GM20000 (cell line): ENCODE measurements at regions not wholly inside any gene's neighbourhood (a gene's known extent, or its start where the extent isn't known, plus 50 kb on each side); places are given as distances from the start of the nearest gene placed in this dataset.
A peak's percentile ranks its signal among the peaks of the same experiment; 100 is the strongest.

Experiments
- DNase-seq: peaks from one replicate; pipeline ENCODE4 v3.0.0; 2012; ENCODE audit warnings: low spot score
- CTCF ChIP-seq: IDR thresholded peaks from 2 replicates; pipeline ENCODE4 v1.5.1; 2012; ENCODE audit warnings: mild to moderate bottlenecking, control low read depth; ENCODE audit errors: extremely low read depth, missing control alignments

GRCh38 chr2:196244966-196245365 lies 73.6 kb upstream of the STK17B start:
- no peak for DNase-seq

GRCh38 chr2:196245378-196246140 lies 74.2 kb upstream of the STK17B start:
- no peak for DNase-seq
- TF ChIP-seq CTCF: no peak

More at GRCh38 chr2:196244966-196245365, 73.6 kb upstream of the STK17B start:
- TF ChIP-seq CTCF: no peak

GRCh38 chr2:196247114-196247975 lies 76.0 kb upstream of the STK17B start:
- no peak for TF ChIP-seq CTCF
- DNase-seq: no peak

GRCh38 chr2:196247976-196248280 lies 76.5 kb upstream of the STK17B start:
- no peak for TF ChIP-seq CTCF
- no peak for DNase-seq

GRCh38 chr2:196248467-196249094 lies 77.2 kb upstream of the STK17B start:
- DNase-seq: no peak

GRCh38 chr2:196249171-196249570 lies 77.8 kb upstream of the STK17B start:
- TF ChIP-seq CTCF: no peak
- no peak for DNase-seq

More at GRCh38 chr2:196248467-196249094, 77.2 kb upstream of the STK17B start:
- TF ChIP-seq CTCF: no peak

GRCh38 chr2:196249860-196250259 lies 78.5 kb upstream of the STK17B start:
- peak; percentile 35 for DNase-seq
- no peak for TF ChIP-seq CTCF
